ENCODE measurements at regions not wholly inside any gene's neighbourhood (a gene's known extent, or its start where the extent isn't known, plus 50 kb on each side); places are given as distances from the start of the nearest gene placed in this dataset.

GRCh38 chr4:122539861-122540465 is 80.9 kb downstream of the IL21 start:
- ChIA-PET RAD21 (ENCODE audit: low non-redundant PET in 1 of 2, low total read pairs in 2 of 2, uncharacterized antibody in 2 of 2, unreplicated experiment in 2 of 2) (no interaction called here), POLR2A (no interaction called here), CTCF (no interaction called here)
- Histone ChIP-seq H2AFZ (ENCODE audit: low read depth, low read length, poor library complexity, severe bottlenecking) (no peak overlapping the region), H4K20me1 (ENCODE audit: insufficient read depth) (no peaks in the 10 kb centered on the region), H3K9me2 (ENCODE audit: insufficient read depth) (no peaks in the 10 kb centered on the region), H3K36me3 (ENCODE audit: control insufficient read depth in 1 of 2, insufficient read depth in 2 of 2, low read length in 2 of 2) (no peaks in the 10 kb centered on the region), H3K27ac (ENCODE audit: low read depth, low read length) (no peak overlapping the region), H3K4me2 (ENCODE audit: low read length) (no peak overlapping the region), H3K79me2 (ENCODE audit: insufficient read depth, low read length) (no peaks in the 10 kb centered on the region), H3K9me3 (ENCODE audit: control insufficient read depth in 1 of 2, insufficient read depth in 1 of 2, low read depth in 1 of 2, low read length in 2 of 2) (no peaks in the 10 kb centered on the region), H3K27me3 (ENCODE audit: insufficient read depth, low read length) (no peaks in the 10 kb centered on the region), H3K9ac (ENCODE audit: low read length) (no peak overlapping the region), H3K4me1 (ENCODE audit: control insufficient read depth in 1 of 2, insufficient read depth in 2 of 2, low read length in 2 of 2) (no peaks in the 10 kb centered on the region), H3K4me3 (replicated peaks in 1 of 2; ENCODE audit: low read depth in 1 of 2, low read length in 2 of 2) (no peak overlapping the region)
- intact Hi-C loops (cut with micrococcal nuclease): no loop called here
- DNase-seq (ENCODE audit: low read depth, low spot score) (no peak), ATAC-seq (no peak)
- no peak for TF ChIP-seq TCF7L2 (IDR thresholded peaks at IDR 0.05; ENCODE audit: borderline replicate concordance, extremely low read depth, insufficient read depth, insufficient read length)
- TF ChIP-seq ZNF274 (IDR thresholded peaks at IDR 0.05; ENCODE audit: low read depth, low read length): no peak
- no peak for TF ChIP-seq ELF1 (IDR thresholded peaks at IDR 0.05; ENCODE audit: borderline replicate concordance, low read depth)
- no peak for TF ChIP-seq ZFX (IDR thresholded peaks at IDR 0.05)
- no peak for TF ChIP-seq ATF3 (IDR thresholded peaks at IDR 0.05)
- TF ChIP-seq FOSL1 (IDR thresholded peaks at IDR 0.05; ENCODE audit: low read depth): no peak
- no peak for TF ChIP-seq REST (IDR thresholded peaks at IDR 0.05; ENCODE audit: low read depth)
- TF ChIP-seq CBX3 (IDR thresholded peaks at IDR 0.05; ENCODE audit: low read depth): no peak
- no peak for TF ChIP-seq POLR2AphosphoS5 (IDR thresholded peaks at IDR 0.05; ENCODE audit: low read depth, low read length)
- no peak for TF ChIP-seq EGR1 (IDR thresholded peaks at IDR 0.05; ENCODE audit: low read depth)
- TF ChIP-seq SP1 (IDR thresholded peaks at IDR 0.05; ENCODE audit: low read depth): no peak
- TF ChIP-seq POLR2A (IDR thresholded peaks at IDR 0.05; ENCODE audit: borderline replicate concordance, extremely low read depth, insufficient read depth, insufficient read length): no peak
- no peak for TF ChIP-seq EZH2phosphoT487 (IDR thresholded peaks at IDR 0.05; ENCODE audit: borderline replicate concordance)
- no peak for TF ChIP-seq MAX (IDR thresholded peaks at IDR 0.05)
- no peak for TF ChIP-seq RAD21 (IDR thresholded peaks at IDR 0.05; ENCODE audit: low read depth)
- BruUV-seq (replicated peaks): no TSS peak
